ENCODE measurements at regions not wholly inside any gene's neighbourhood (a gene's known extent, or its start where the extent isn't known, plus 50 kb on each side); places are given as distances from the start of the nearest gene placed in this dataset.

- H3K9me3 Mint-ChIP-seq (ENCODE audit: low read depth): no peaks in the 10 kb centered on the region
- H3K4me3 Mint-ChIP-seq (ENCODE audit: unreplicated experiment): no peak overlapping the region
- no peaks in the 10 kb centered on the region for H3K4me1 Mint-ChIP-seq (ENCODE audit: low read depth)
Measured at GRCh38 chr20:61054411-61054810, 197.7 kb upstream of the CDH4 start.

GRCh38 chr20:61055180-61056010 is 196.7 kb upstream of the CDH4 start:
- no peak for DNase-seq (ENCODE audit: low spot score)
- no peaks in the 10 kb centered on the region for H3K36me3 Mint-ChIP-seq (ENCODE audit: low read depth)
- TF ChIP-seq CTCF (IDR thresholded peaks at IDR 0.05): no peak
- H3K4me3 Mint-ChIP-seq (ENCODE audit: unreplicated experiment): no peak overlapping the region
- H3K27me3 Mint-ChIP-seq (ENCODE audit: low read depth): peaks cover 30% of the 10 kb centered on the region
- H3K9me3 Mint-ChIP-seq (ENCODE audit: low read depth): no peaks in the 10 kb centered on the region
- H3K4me1 Mint-ChIP-seq (ENCODE audit: low read depth): no peaks in the 10 kb centered on the region
- H3K27ac Mint-ChIP-seq (ENCODE audit: unreplicated experiment): no peak overlapping the region

More at GRCh38 chr20:61054411-61054810, 197.7 kb upstream of the CDH4 start:
- TF ChIP-seq CTCF (IDR thresholded peaks at IDR 0.05): no peak
- DNase-seq (ENCODE audit: low spot score): no peak
- no peaks in the 10 kb centered on the region for H3K36me3 Mint-ChIP-seq (ENCODE audit: low read depth)
- H3K27me3 Mint-ChIP-seq (ENCODE audit: low read depth): peaks cover 23% of the 10 kb centered on the region
- no peak overlapping the region for H3K27ac Mint-ChIP-seq (ENCODE audit: unreplicated experiment)

GRCh38 chr20:61056116-61056515 is 195.9 kb upstream of the CDH4 start:
- no peak for TF ChIP-seq CTCF (IDR thresholded peaks at IDR 0.05)
- no peaks in the 10 kb centered on the region for H3K36me3 Mint-ChIP-seq (ENCODE audit: low read depth)
- H3K4me3 Mint-ChIP-seq (ENCODE audit: unreplicated experiment): no peak overlapping the region
- H3K27ac Mint-ChIP-seq (ENCODE audit: unreplicated experiment): no peak overlapping the region
- DNase-seq (ENCODE audit: low spot score): no peak
- no peaks in the 10 kb centered on the region for H3K9me3 Mint-ChIP-seq (ENCODE audit: low read depth)
- H3K4me1 Mint-ChIP-seq (ENCODE audit: low read depth): no peaks in the 10 kb centered on the region
- H3K27me3 Mint-ChIP-seq (ENCODE audit: low read depth): peaks cover 33% of the 10 kb centered on the region

GRCh38 chr20:61056627-61057442 is 195.2 kb upstream of the CDH4 start:
- DNase-seq (ENCODE audit: low spot score): no peak
- no peak overlapping the region for H3K27ac Mint-ChIP-seq (ENCODE audit: unreplicated experiment)
- no peaks in the 10 kb centered on the region for H3K36me3 Mint-ChIP-seq (ENCODE audit: low read depth)
- no peaks in the 10 kb centered on the region for H3K9me3 Mint-ChIP-seq (ENCODE audit: low read depth)
- no peaks in the 10 kb centered on the region for H3K4me1 Mint-ChIP-seq (ENCODE audit: low read depth)
- no peak overlapping the region for H3K4me3 Mint-ChIP-seq (ENCODE audit: unreplicated experiment)
- no peak for TF ChIP-seq CTCF (IDR thresholded peaks at IDR 0.05)
- H3K27me3 Mint-ChIP-seq (ENCODE audit: low read depth): peaks cover 32% of the 10 kb centered on the region

GRCh38 chr20:61057443-61058121 is 194.5 kb upstream of the CDH4 start:
- Mint-ChIP-seq H3K4me1 (ENCODE audit: low read depth) (no peaks in the 10 kb centered on the region), H3K4me3 (ENCODE audit: unreplicated experiment) (no peak overlapping the region), H3K36me3 (ENCODE audit: low read depth) (no peaks in the 10 kb centered on the region), H3K27ac (ENCODE audit: unreplicated experiment) (no peak overlapping the region), H3K27me3 (ENCODE audit: low read depth) (peaks cover 29% of the 10 kb centered on the region), H3K9me3 (ENCODE audit: low read depth) (no peaks in the 10 kb centered on the region)
- DNase-seq (ENCODE audit: low spot score): no peak
- no peak for TF ChIP-seq CTCF (IDR thresholded peaks at IDR 0.05)
